ENCODE measurements at regions not wholly inside any gene's neighbourhood (a gene's known extent, or its start where the extent isn't known, plus 50 kb on each side); places are given as distances from the start of the nearest gene placed in this dataset.

DNA sequence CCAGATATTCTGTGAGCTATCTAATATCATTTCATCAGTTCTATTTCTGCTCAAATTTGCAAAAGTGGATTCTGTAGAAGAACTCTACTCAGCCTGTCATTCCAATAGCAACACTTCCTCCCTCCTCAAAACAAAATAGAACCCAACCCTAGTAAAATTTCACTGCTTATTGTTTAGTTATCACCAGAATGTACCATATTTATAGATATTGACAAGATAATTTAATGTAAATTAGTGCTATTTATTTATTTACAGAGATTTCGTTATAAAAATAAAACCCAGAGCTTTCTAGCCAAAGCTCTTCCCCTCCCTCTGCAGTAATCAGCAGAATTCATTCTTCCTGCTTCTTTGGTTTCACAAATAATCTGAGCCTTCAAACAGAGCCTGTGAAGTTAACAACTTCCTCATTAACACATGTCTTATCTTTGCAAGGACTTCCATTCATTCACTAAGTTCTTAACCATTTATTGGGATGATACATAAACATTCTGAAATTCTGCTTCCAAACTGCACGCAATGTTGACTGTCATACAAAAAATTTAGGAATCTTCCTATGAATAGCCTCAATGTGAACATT lies 73.7 kb upstream of the PJA2 start:
- DNase-seq = no peak
- intact Hi-C loops (cut with micrococcal nuclease) = no loop called here
- no peak for ATAC-seq

GRCh38 chr5:109482748-109483147 lies 73.0 kb upstream of the PJA2 start:
- DNase-seq (no peak), ATAC-seq (no peak)
- intact Hi-C loops (cut with micrococcal nuclease) = no loop called here

GRCh38 chr5:109479260-109479860 lies 69.6 kb upstream of the PJA2 start:
- intact Hi-C loops (cut with micrococcal nuclease) = no loop called here
- no peak for ATAC-seq

GRCh38 chr5:109478830-109479229 lies 69.1 kb upstream of the PJA2 start:
- DNase-seq = no peak
- no peak for ATAC-seq
- intact Hi-C loops (cut with micrococcal nuclease) = no loop called here

More at GRCh38 chr5:109479260-109479860, 69.6 kb upstream of the PJA2 start:
- no peak for DNase-seq

- ATAC-seq (no peak), DNase-seq (no peak)
- intact Hi-C loops (cut with micrococcal nuclease) = no loop called here
These were observed 66.5 kb upstream of the PJA2 start for GRCh38 chr5:109476292-109476691.

DNA sequence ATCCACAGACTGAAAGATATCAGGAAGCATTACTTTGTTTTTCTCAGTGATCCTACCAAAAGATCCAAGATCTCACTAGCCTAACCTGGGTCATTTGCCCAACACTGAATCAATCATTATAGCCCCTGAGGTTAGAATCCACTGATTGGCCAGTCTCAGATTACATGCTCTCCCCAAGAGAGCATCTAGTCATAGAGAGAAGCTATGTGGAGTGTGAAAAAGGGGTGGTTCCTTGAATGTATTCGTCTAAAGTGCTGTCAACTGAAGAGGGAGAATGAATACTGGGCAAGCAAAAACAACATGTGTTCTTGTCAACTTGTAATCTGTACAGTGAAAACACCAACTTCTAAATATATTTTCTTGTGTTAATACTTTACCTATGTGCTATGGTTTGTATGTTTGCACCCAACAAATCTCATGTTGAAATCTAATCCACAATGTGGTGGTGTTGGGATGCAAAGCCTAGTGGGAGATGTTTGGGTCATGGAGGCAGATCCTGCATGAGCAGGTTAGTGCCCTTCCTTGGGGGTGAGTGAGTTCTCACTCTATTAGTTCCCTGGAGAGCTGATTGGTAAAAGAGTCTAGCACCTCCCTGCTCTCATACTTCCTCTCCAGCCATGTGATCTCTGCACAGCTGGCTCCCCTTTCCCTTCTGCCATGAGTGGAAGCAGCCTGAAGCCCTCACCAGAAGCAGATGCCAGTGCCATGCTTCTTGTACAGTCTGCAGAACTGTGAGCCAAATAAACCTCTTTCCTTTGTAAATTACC lies 60.3 kb upstream of the PJA2 start:
- DNase-seq = no peak
- intact Hi-C loops (cut with micrococcal nuclease) = no loop called here
- no peak for ATAC-seq

DNA sequence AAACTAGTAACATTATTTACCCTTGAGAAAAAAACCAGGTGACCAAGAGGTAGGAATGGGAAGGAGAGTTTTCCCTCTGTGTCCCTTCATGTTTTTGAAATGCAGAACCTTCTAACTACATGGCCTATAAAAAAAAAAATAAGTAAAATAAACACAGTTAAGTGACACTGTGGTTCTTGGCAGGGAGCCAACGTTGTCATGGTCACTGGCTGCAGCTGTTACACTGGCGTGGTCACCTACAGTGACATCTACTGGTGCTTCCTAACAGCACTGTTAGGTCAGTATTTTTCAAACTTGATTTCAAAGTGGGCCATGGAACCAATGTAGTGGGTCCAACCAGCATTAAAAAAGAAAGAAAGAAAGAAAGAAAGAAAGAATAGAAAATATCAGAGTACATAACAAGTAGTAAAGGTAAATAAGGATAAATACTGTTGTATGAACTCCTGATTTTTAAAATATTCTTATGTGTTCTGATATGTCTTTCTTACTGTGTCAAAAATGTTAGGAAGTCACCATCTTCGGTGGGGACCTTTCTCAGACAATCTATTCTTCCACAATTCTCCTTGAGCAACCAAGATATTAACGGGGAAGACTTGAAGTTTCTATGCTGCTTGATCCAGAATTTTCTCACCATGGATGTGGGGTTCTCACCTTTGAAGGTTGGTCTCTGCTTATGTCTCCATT lies 59.1 kb upstream of the PJA2 start:
- intact Hi-C loops (cut with micrococcal nuclease) = no loop called here
- DNase-seq = peak; percentile 95
- ATAC-seq = peak; percentile 97

DNA sequence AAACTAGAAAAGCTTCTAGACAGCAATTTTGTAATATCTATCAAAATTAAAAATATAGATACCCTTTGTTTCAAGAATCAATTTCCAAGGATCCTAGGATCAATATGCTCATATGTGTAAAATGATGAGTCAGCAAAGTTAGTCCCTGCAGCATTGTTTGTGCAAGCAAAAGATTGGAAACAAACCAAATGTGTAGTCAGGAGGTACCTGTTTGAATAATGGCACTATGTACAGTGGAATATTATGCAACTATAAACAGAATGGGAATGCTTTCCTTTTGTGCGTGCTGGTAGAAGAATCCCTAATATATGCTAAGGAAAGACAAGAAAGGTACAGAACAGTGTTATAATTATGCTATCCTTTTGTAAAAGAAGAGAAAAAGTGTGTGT lies 58.5 kb upstream of the PJA2 start:
- intact Hi-C loops (cut with micrococcal nuclease) = no loop called here
- ATAC-seq (no peak), DNase-seq (no peak)

- intact Hi-C loops (cut with micrococcal nuclease) = no loop called here
- ATAC-seq (no peak), DNase-seq (no peak)
These were observed 57.3 kb upstream of the PJA2 start for GRCh38 chr5:109467058-109467457.

All from left ventricle myocardium superior (tissue), 1 donor.